H1 (cell line): ENCODE measurements at regions not wholly inside any gene's neighbourhood (a gene's known extent, or its start where the extent isn't known, plus 50 kb on each side); places are given as distances from the start of the nearest gene placed in this dataset.

Experiments used
- CTCF ChIA-PET: fragments of 300-600 bp; sonication (Branson Sonifier 250); formaldehyde crosslinking; loops from one replicate; lab custom pipeline; 2021; ENCODE audit not compliant: partially characterized antibody; lab: Charles Lee
- POLR2A ChIA-PET: fragments of 300-600 bp; sonication (Branson Sonifier 250); formaldehyde crosslinking; loops from one replicate; lab custom pipeline; 2021; ENCODE audit warnings: inconsistent platforms; ENCODE audit not compliant: partially characterized antibody; lab: Charles Lee
- DNase-seq, 2 experiments: peaks; one replicate each; pipeline versions ENCODE4 v3.0.0 to v3.0.0-alpha.2; 2010 to 2022; ENCODE audit warnings: low spot score in 2 of 2, low read depth in 1 of 2, mixed read lengths in 1 of 2
- FAIRE-seq: peaks from 2 replicates; lab custom pipeline; 2011; peaks lifted over from hg19 to GRCh38; lab: Jason Lieb, UNC
- H2AFZ ChIP-seq: 2 replicates; pipeline ENCODE4 v1.8.1; 2012; ENCODE audit warnings: low read length, inconsistent platforms
- H2AK5ac ChIP-seq: 2 replicates; pipeline ENCODE4 v1.6.1; 2013; ENCODE audit warnings: low read depth, low read length
- H2BK120ac ChIP-seq: replicated peaks from 2 replicates; pipeline ENCODE3; 2013; ENCODE audit warnings: low read depth, low read length, inconsistent platforms
- H2BK12ac ChIP-seq: 2 replicates; pipeline ENCODE4 v1.6.1; 2013; ENCODE audit warnings: low read depth, low read length
- H2BK15ac ChIP-seq: 2 replicates; pipeline ENCODE4 v1.6.1; 2013; ENCODE audit warnings: low read length
- H2BK20ac ChIP-seq: 2 replicates; pipeline ENCODE4 v1.6.1; 2013; ENCODE audit warnings: low read length
- H2BK5ac ChIP-seq: 2 replicates; pipeline ENCODE4 v1.6.1; 2013; ENCODE audit warnings: low read depth, low read length
- H3K14ac ChIP-seq: 2 replicates; pipeline ENCODE4 v1.6.1; 2013; ENCODE audit warnings: inconsistent platforms; ENCODE audit not compliant: insufficient read length
- H3K18ac ChIP-seq: 2 replicates; pipeline ENCODE4 v1.6.1; 2013; ENCODE audit warnings: low read length; ENCODE audit errors: extremely low read depth
- H3K23ac ChIP-seq: 2 replicates; pipeline ENCODE4 v1.6.1; 2013; ENCODE audit warnings: inconsistent platforms; ENCODE audit not compliant: insufficient read length
- H3K23me2 ChIP-seq: 2 replicates; pipeline ENCODE4 v1.6.1; 2013; ENCODE audit warnings: low read depth, low read length
- H3K27ac ChIP-seq: 2 replicates; pipeline ENCODE4 v1.6.1; 2011; ENCODE audit warnings: low read depth, low read length, inconsistent platforms
- H3K27me3 ChIP-seq, 4 experiments: replicated peaks in 1 of 4; 1 replicate in 1 of 4; 2 replicates in 3 of 4; pipeline versions ENCODE4 v1.6.1 to v1.8.1; 2011 to 2013; ENCODE audit warnings: low read length in 3 of 4, mild to moderate bottlenecking in 3 of 4, inconsistent platforms in 2 of 4, mixed read lengths in 2 of 4, moderate library complexity in 1 of 4; ENCODE audit not compliant: control insufficient read depth in 3 of 4, insufficient read depth in 3 of 4; ENCODE audit errors: extremely low read depth in 1 of 4
- H3K36me3 ChIP-seq, 4 experiments: 2 replicates each; pipeline versions ENCODE4 v1.6.1 to v1.8.1; 2011 to 2013; ENCODE audit warnings: mild to moderate bottlenecking in 4 of 4, low read length in 3 of 4, moderate library complexity in 2 of 4, control low read depth in 1 of 4, inconsistent platforms in 1 of 4; ENCODE audit not compliant: insufficient read depth in 4 of 4, control insufficient read depth in 2 of 4
- H3K4ac ChIP-seq: replicated peaks from 2 replicates; pipeline ENCODE3; 2013; ENCODE audit warnings: low read length, low read depth, mixed read lengths, inconsistent platforms; ENCODE audit not compliant: insufficient read length
- H3K4me1 ChIP-seq, 4 experiments: replicated peaks in 1 of 4; 1 replicate in 1 of 4; 2 replicates in 3 of 4; pipeline versions ENCODE4 v1.6.1 to v1.8.1; 2011 to 2013; ENCODE audit warnings: low read length in 3 of 4, inconsistent platforms in 2 of 4, mixed read lengths in 1 of 4; ENCODE audit not compliant: insufficient read depth in 4 of 4, control insufficient read depth in 3 of 4
- H3K4me2 ChIP-seq, 2 experiments: 2 replicates each; pipeline versions ENCODE4 v1.6.1 to v1.8.1; 2011 to 2013; ENCODE audit warnings: low read depth in 2 of 2, low read length in 2 of 2, control low read depth in 1 of 2, inconsistent platforms in 1 of 2, mild to moderate bottlenecking in 1 of 2; ENCODE audit not compliant: insufficient read depth in 1 of 2
- H3K4me3 ChIP-seq, 4 experiments: fragments of 200-600, 300-600 bp in 1 of 4; sonication (generic), shearing (Covaris generic), sonication (Bioruptor Twin) in 1 of 4; 2 replicates each; pipeline versions ENCODE4 v1.5.1 to v1.8.1; 2011 to 2016; ENCODE audit warnings: low read length in 4 of 4, low read depth in 3 of 4, control low read depth in 2 of 4, inconsistent platforms in 2 of 4, mild to moderate bottlenecking in 2 of 4, mixed read lengths in 1 of 4, moderate library complexity in 1 of 4; ENCODE audit not compliant: insufficient read depth in 2 of 4; ENCODE audit errors: extremely low read depth in 1 of 4
- H3K56ac ChIP-seq: replicated peaks from 2 replicates; pipeline ENCODE3; 2013; ENCODE audit warnings: low read depth, mild to moderate bottlenecking, mixed read lengths, low read length, inconsistent platforms; ENCODE audit not compliant: insufficient read length
- H3K79me1 ChIP-seq: 2 replicates; pipeline ENCODE4 v1.6.1; 2013; ENCODE audit warnings: low read depth, low read length, control low read depth
- H3K79me2 ChIP-seq, 2 experiments: 2 replicates each; pipeline versions ENCODE4 v1.6.1 to v1.8.1; 2012 to 2013; ENCODE audit warnings: low read length in 2 of 2, mild to moderate bottlenecking in 2 of 2, inconsistent platforms in 1 of 2; ENCODE audit not compliant: insufficient read depth in 2 of 2, control insufficient read depth in 1 of 2
- H3K9ac ChIP-seq, 4 experiments: replicated peaks in 1 of 4; 1 replicate in 1 of 4; 2 replicates in 3 of 4; pipeline versions ENCODE4 v1.6.1 to v1.8.1; 2011 to 2013; ENCODE audit warnings: low read depth in 3 of 4, low read length in 3 of 4, control low read depth in 2 of 4, mild to moderate bottlenecking in 2 of 4, moderate library complexity in 2 of 4, inconsistent platforms in 1 of 4; ENCODE audit errors: extremely low read depth in 1 of 4
- H3K9me3 ChIP-seq, 2 experiments: 2 replicates each; pipeline versions ENCODE4 v1.6.1 to v1.8.1; 2012 to 2013; ENCODE audit warnings: mild to moderate bottlenecking in 2 of 2, moderate library complexity in 2 of 2, control low read depth in 1 of 2, inconsistent platforms in 1 of 2, low read depth in 1 of 2, low read length in 1 of 2, mixed read lengths in 1 of 2; ENCODE audit not compliant: insufficient read depth in 2 of 2
- H4K20me1 ChIP-seq, 2 experiments: replicated peaks in 1 of 2; 2 replicates each; pipeline versions ENCODE3 to v1.8.1; 2011 to 2013; ENCODE audit warnings: inconsistent platforms in 2 of 2, low read length in 2 of 2, mild to moderate bottlenecking in 1 of 2; ENCODE audit not compliant: insufficient read depth in 2 of 2, control insufficient read depth in 1 of 2
- H4K5ac ChIP-seq: 2 replicates; pipeline ENCODE4 v1.6.1; 2013; ENCODE audit warnings: low read length, low read depth, mixed read lengths, inconsistent platforms; ENCODE audit not compliant: insufficient read length
- H4K8ac ChIP-seq: 2 replicates; pipeline ENCODE4 v1.8.0; 2013; ENCODE audit warnings: mild to moderate bottlenecking, moderate library complexity, low read length, inconsistent platforms; ENCODE audit not compliant: insufficient read depth; ENCODE audit errors: extremely low read depth
- H4K91ac ChIP-seq: replicated peaks from 2 replicates; pipeline ENCODE3; 2013; ENCODE audit warnings: low read length, mixed read lengths, inconsistent platforms; ENCODE audit not compliant: insufficient read length
- EGR1 ChIP-seq: IDR thresholded peaks from 2 replicates; pipeline ENCODE4 v1.6.1; 2011; ENCODE audit warnings: low read depth, low read length, borderline replicate concordance
- POLR2A ChIP-seq, 2 experiments: IDR thresholded peaks; 1 replicate in 1 of 2; 2 replicates in 1 of 2; pipeline ENCODE4 v1.6.1; 2011; ENCODE audit warnings: low read depth in 2 of 2, low read length in 2 of 2, mild to moderate bottlenecking in 2 of 2; ENCODE audit errors: control extremely low read depth in 1 of 2
- TBP ChIP-seq: IDR thresholded peaks from 2 replicates; pipeline ENCODE4 v1.6.1; 2011; ENCODE audit warnings: low read depth, low read length, improper control_type of control experiment
- WGBS, 2 experiments: shearing (Covaris generic) in 1 of 2; methylation state at CpG; one replicate each; pipeline versions ENCODE4 v1.1.6 to v1.1.7; 2013 to 2015; ENCODE audit warnings: low lambda C conversion rate in 2 of 2, mixed read lengths in 2 of 2, inconsistent platforms in 1 of 2, low coverage in 1 of 2, missing lambda C conversion rate in 1 of 2; ENCODE audit not compliant: insufficient replicate concordance in 2 of 2, insufficient coverage in 1 of 2, insufficient read length in 1 of 2; ENCODE audit errors: extremely low coverage in 1 of 2, missing lambda C conversion rate in 1 of 2; 5-methylcytosine and 5-hydroxymethylcytosine counted together

- Histone ChIP-seq H3K56ac (no peak overlapping the region), H3K18ac (no peak overlapping the region), H2BK120ac (no peak overlapping the region), H3K36me3 (no peaks in the 10 kb centered on the region), H3K14ac (no peak overlapping the region), H2BK20ac (no peak overlapping the region), H4K91ac (no peak overlapping the region), H3K4me3 (no peak overlapping the region), H2AK5ac (no peak overlapping the region), H2BK12ac (no peak overlapping the region), H3K27ac (no peak overlapping the region), H3K27me3 (no peaks in the 10 kb centered on the region; a peak in 2 of 7 replicates), H3K9ac (no peak overlapping the region), H2BK15ac (no peak overlapping the region), H3K4me2 (no peak overlapping the region), H3K4me1 (peaks cover 0 to 8% (median 0%) of the 10 kb centered on the region in 4 experiments; a peak in 1 of 7 replicates), H3K9me3 (peaks cover 9 to 13% of the 10 kb centered on the region in 2 experiments), H4K8ac (no peak overlapping the region), H3K79me2 (no peaks in the 10 kb centered on the region), H3K79me1 (no peaks in the 10 kb centered on the region), H3K23ac (no peak overlapping the region), H3K4ac (no peak overlapping the region), H2AFZ (no peak overlapping the region), H3K23me2 (0 out of 2 replicates have a peak, but pooled peaks cover 1% of the 10 kb centered on the region), H4K20me1 (no peaks in the 10 kb centered on the region)
- ChIA-PET CTCF (no interaction called here), POLR2A (no interaction called here)
- DNase-seq, result no peak
- WGBS, 2 experiments, result 84% methylated on average over 12 of the region's 12 CpGs; no CpG with 5 or more reads in 1 of the 2 experiments
- TF ChIP-seq TBP (no peak), EGR1 (no peak), POLR2A (IDR thresholded peaks at IDR 0.05; ENCODE audit: control extremely low read depth in 1 of 2, low read depth in 2 of 2, low read length in 2 of 2) (no peak)
- TF ChIP-seq, all 59 proteins: peak for 0
- no peak overlapping the region for H2BK5ac ChIP-seq
- no peak overlapping the region for H4K5ac ChIP-seq
- no peak for FAIRE-seq
These were observed 265.2 kb downstream of the BMP7 start for GRCh38 chr20:57001126-57001767.
